Lower leg skin (tissue), 3 donors: ENCODE measurements at regions not wholly inside any gene's neighbourhood (a gene's known extent, or its start where the extent isn't known, plus 50 kb on each side); places are given as distances from the start of the nearest gene placed in this dataset.

Experiments used
- POLR2A ChIP-seq, 2 donors: fragments of 450-650 bp; IDR thresholded peaks; one replicate each; pipeline ENCODE4 v1.6.1; 2016 to 2017; ENCODE audit warnings: antibody characterized with exemption in 2 of 2, mild to moderate bottlenecking in 1 of 2, moderate library complexity in 1 of 2
- TF ChIP-seq, protein P1 (sequence below), 3 donors: fragments of 450-650 bp; IDR thresholded peaks; one replicate each; pipeline ENCODE4 v1.5.1; 2016; ENCODE audit warnings: antibody characterized with exemption in 3 of 3, mild to moderate bottlenecking in 3 of 3, moderate library complexity in 2 of 3

DNA sequence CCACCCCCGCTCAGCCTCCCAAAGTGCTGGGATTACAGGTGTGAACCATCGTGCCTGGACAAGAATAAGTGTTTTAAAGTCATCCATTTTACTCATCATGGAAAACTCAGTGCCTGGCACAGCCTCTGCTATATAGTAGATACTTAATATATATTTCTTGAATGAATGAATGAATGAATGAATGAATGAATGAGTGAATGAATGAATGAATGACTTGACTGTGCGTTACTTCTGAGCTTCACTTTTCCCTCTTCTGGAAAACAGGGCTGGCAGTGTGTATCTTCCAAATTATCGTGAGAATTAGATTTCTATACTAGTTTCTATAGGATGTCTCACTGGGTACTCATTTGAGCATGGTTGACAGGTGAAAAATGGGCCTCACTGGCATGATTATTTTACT lies 307.3 kb upstream of the ERCC4 start:
- TF ChIP-seq, protein P1, sequence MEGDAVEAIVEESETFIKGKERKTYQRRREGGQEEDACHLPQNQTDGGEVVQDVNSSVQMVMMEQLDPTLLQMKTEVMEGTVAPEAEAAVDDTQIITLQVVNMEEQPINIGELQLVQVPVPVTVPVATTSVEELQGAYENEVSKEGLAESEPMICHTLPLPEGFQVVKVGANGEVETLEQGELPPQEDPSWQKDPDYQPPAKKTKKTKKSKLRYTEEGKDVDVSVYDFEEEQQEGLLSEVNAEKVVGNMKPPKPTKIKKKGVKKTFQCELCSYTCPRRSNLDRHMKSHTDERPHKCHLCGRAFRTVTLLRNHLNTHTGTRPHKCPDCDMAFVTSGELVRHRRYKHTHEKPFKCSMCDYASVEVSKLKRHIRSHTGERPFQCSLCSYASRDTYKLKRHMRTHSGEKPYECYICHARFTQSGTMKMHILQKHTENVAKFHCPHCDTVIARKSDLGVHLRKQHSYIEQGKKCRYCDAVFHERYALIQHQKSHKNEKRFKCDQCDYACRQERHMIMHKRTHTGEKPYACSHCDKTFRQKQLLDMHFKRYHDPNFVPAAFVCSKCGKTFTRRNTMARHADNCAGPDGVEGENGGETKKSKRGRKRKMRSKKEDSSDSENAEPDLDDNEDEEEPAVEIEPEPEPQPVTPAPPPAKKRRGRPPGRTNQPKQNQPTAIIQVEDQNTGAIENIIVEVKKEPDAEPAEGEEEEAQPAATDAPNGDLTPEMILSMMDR (IDR thresholded peaks at IDR 0.05), result no peak
- no peak for TF ChIP-seq POLR2A (IDR thresholded peaks at IDR 0.05)
